GM21619 (cell line): ENCODE measurements at regions not wholly inside any gene's neighbourhood (a gene's known extent, or its start where the extent isn't known, plus 50 kb on each side); places are given as distances from the start of the nearest gene placed in this dataset.
"Not testable (repeated sequence)": the region's sequence is repeated elsewhere in the genome, so short reads cannot be mapped to it uniquely, and the experiment has no call there.

Source experiments
- ATAC-seq: cut with Tn5 transposase; IDR thresholded peaks from one replicate; pipeline ENCODE4 v1.9.1; 2021; ENCODE audit not compliant: unreplicated experiment

DNA sequence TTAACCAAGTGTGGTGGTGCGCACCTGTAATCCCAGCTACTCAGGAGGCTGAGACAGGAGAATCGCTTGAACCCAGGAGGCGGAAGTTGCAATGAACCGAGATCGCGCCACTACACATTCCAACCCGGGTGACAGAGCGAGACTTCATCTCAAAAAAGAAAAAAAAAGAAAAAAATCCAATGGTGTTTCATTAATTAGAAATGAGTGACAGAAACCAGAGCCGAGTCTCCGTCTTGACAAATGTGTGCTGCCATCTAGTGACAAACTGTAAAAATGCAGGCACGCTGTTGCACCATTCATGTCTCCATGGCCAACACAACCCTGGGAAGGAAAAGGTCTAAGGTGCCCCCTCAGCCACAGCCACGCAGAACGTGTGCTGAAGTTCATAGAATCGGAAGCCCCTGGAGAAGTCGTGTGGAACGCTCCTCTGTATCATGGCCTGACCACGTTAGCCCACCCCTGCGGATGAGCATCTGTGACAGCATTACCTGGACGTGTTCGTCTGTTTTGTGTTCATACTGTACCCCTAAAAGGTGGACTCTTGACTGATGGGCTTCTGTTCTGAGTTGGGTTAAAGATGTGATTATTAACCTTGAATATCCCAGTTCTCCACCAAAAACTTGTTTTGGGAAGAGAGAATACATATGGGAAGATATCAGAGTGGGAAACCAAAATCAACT is 94.9 kb downstream of the LYZL2 start:
- ATAC-seq: no peak

DNA sequence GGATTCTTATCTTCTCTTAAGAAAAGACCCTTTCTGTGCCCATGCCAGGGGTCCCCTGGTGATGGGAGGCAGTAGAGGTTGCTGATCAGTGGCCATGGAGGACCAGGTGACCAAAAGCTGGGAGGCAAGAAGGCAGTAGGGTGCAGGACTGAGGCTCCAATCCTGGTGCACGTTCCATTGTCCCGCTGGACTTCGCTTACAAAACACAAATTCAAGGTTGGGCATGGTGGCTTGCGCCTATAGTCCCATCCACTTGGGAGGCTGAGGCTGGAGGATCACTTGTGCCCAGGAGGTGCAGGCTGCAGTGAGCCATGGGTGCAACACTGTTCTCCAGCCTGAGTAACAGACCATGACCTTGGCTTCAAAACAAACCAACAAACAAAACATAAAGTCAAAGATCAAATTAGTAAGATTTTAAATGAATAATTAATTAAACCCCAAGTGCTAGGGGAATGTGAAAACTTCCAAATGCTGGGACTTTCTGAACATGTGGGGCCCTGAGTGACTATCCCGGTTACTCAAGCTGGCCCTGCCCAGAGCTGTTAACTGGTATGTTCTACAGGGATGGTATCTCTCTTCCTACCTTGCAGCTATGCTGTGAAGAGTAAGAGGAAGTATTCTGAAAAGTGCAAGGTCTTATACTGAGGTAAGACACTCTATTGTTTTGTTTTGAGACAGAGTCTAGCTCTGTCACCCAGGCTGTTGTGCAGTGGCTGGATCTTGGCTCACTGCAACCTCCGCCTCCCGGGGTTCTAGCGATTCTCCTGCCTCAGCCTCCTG is 97.6 kb downstream of the LYZL2 start:
- ATAC-seq: no peak

DNA sequence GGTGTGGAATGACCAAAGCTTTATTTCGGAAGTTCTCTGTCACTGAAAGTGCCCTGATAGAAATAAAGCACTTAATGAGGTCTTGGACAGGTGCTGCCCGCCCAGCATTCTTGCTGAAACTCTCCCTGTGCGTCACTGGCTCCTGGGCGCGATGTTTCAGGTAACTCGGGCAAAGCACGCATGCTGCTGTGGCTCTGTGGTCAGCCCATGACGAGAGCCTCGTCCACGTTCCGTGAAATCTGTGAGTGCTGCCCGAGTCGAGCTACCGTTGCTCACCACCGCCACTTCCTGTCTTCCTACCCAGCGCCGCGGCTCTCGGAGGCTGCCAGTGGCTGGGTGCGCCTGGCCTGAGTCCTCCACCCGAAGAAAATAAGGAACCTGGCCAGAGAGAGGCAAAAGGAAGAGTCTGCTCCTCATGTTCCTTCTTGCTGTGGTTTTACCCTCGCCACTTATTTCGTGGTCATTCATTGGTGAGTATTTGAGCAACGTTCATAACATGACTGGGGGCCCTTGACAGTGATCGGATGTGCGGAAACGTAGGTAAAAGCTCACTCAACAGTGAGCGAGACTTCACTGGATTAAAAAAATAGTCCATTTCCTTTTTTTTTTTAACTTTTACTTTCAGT is 95.5 kb downstream of the MAP3K8 start:
- ATAC-seq: peak; percentile 72

- no peak for ATAC-seq
These were observed 94.4 kb downstream of the MAP3K8 start for GRCh38 chr10:30528429-30528786.

- no peak for ATAC-seq
These were observed 93.8 kb downstream of the MAP3K8 start for GRCh38 chr10:30527623-30528428.

DNA sequence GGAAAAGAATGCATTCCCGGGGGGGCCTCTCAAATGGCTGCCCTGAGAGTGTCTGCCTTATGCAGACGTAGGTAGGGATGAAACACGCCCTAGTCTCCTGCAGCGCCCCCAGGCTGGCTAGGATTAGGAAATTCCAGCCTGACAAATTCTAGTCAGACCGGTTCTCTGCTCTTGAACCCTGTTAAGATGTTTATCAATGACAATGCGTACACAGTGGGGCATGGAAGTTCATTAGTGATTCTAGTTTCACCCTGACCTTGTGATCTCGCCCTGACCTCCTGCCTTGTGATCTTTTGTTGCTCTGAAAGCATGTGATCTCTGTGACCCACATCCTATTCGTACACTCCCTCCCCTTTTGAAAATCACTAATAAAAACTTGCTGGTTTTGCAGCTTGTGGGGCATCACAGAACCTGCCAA is 88.7 kb downstream of the MAP3K8 start:
- not testable (repeated sequence) for ATAC-seq

DNA sequence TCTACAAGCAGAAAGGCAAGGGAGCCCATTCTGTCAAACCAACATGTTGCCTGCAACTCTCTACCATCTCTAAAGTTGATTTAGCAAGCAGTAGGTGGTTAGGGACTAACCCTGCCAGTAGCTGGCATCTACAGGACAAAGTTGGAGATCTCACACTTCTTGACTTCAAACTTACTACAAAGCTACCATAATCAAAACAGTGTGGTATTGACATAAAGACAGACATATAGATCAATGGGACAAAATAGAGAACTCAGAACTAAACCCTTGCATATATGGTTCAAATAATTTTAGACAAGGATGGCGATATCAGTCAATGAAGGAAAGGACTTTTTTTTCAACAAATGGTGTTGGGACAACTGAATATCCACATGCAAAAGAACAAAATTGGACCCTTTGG is 84.9 kb downstream of the MAP3K8 start:
- no peak for ATAC-seq
